Activated CD4-positive, alpha-beta T cell treated with anti-CD3 and anti-CD28 coated beads, Interleukin-2, amount 10 ng/mL, durations not matched to agents 24 days and 14 days (primary cell): ENCODE measurements at regions not wholly inside any gene's neighbourhood (a gene's known extent, or its start where the extent isn't known, plus 50 kb on each side); places are given as distances from the start of the nearest gene placed in this dataset.

Experiments
- DNase-seq: peaks from one replicate; pipeline ENCODE4 v3.0.0; 2022
- H3K27ac Mint-ChIP-seq: one replicate; pipeline ENCODE4 v1.8.0; 2022; ENCODE audit warnings: mild to moderate bottlenecking, mixed read lengths
- H3K27me3 Mint-ChIP-seq: one replicate; pipeline ENCODE4 v1.8.0; 2022; ENCODE audit warnings: mixed read lengths
- H3K36me3 Mint-ChIP-seq: one replicate; pipeline ENCODE4 v1.8.0; 2022; ENCODE audit warnings: low read depth, mild to moderate bottlenecking, mixed read lengths
- H3K4me1 Mint-ChIP-seq: one replicate; pipeline ENCODE4 v1.8.0; 2021; ENCODE audit warnings: mixed read lengths
- H3K4me3 Mint-ChIP-seq: one replicate; pipeline ENCODE4 v1.8.0; 2022; ENCODE audit warnings: mild to moderate bottlenecking, moderate library complexity, mixed read lengths
- H3K9me3 Mint-ChIP-seq: one replicate; pipeline ENCODE4 v1.8.0; 2021; ENCODE audit warnings: mixed read lengths
- intact Hi-C: fragments of 100-400 bp; cut with micrococcal nuclease; formaldehyde crosslinking; loops from one replicate; pipeline ENCODE4 v1.15.1; 2023

- no peak overlapping the region for H3K4me3 Mint-ChIP-seq
- no peaks in the 10 kb centered on the region for H3K9me3 Mint-ChIP-seq
- intact Hi-C loops, result no loop called here
- H3K27ac Mint-ChIP-seq, result no peak overlapping the region
- H3K36me3 Mint-ChIP-seq, result no peaks in the 10 kb centered on the region
- H3K27me3 Mint-ChIP-seq, result no peaks in the 10 kb centered on the region
- DNase-seq, result no peak
- no peaks in the 10 kb centered on the region for H3K4me1 Mint-ChIP-seq
Observed at GRCh38 chr4:124487651-124488050, 224.9 kb downstream of the ANKRD50 start.

GRCh38 chr4:124491361-124492145 is 221.0 kb downstream of the ANKRD50 start:
- Mint-ChIP-seq H3K27me3 (no peaks in the 10 kb centered on the region), H3K9me3 (no peaks in the 10 kb centered on the region), H3K36me3 (no peaks in the 10 kb centered on the region), H3K4me1 (no peaks in the 10 kb centered on the region), H3K4me3 (no peak overlapping the region), H3K27ac (no peak overlapping the region)
- no peak for DNase-seq
- intact Hi-C loops, result no loop called here

GRCh38 chr4:124499261-124499660 is 213.3 kb downstream of the ANKRD50 start:
- Mint-ChIP-seq H3K4me3 (no peak overlapping the region), H3K27ac (no peak overlapping the region), H3K4me1 (no peaks in the 10 kb centered on the region), H3K9me3 (no peaks in the 10 kb centered on the region), H3K36me3 (no peaks in the 10 kb centered on the region), H3K27me3 (no peaks in the 10 kb centered on the region)
- no peak for DNase-seq
- intact Hi-C loops, result no loop called here

GRCh38 chr4:124501576-124501975 is 211.0 kb downstream of the ANKRD50 start:
- Mint-ChIP-seq H3K4me3 (no peak overlapping the region), H3K36me3 (no peaks in the 10 kb centered on the region), H3K27ac (no peak overlapping the region), H3K9me3 (no peaks in the 10 kb centered on the region), H3K27me3 (no peaks in the 10 kb centered on the region), H3K4me1 (no peaks in the 10 kb centered on the region)
- DNase-seq, result no peak
- intact Hi-C loops, result no loop called here

GRCh38 chr4:124504431-124504830 is 208.1 kb downstream of the ANKRD50 start:
- intact Hi-C loops, result no loop called here
- H3K9me3 Mint-ChIP-seq, result no peaks in the 10 kb centered on the region
- no peaks in the 10 kb centered on the region for H3K4me1 Mint-ChIP-seq
- H3K27ac Mint-ChIP-seq, result no peak overlapping the region
- no peak for DNase-seq
- H3K27me3 Mint-ChIP-seq, result no peaks in the 10 kb centered on the region
- no peak overlapping the region for H3K4me3 Mint-ChIP-seq
- no peaks in the 10 kb centered on the region for H3K36me3 Mint-ChIP-seq

- no peaks in the 10 kb centered on the region for H3K4me1 Mint-ChIP-seq
- intact Hi-C loops, result no loop called here
- no peaks in the 10 kb centered on the region for H3K36me3 Mint-ChIP-seq
- H3K27me3 Mint-ChIP-seq, result no peaks in the 10 kb centered on the region
- DNase-seq, result no peak
- no peaks in the 10 kb centered on the region for H3K9me3 Mint-ChIP-seq
- no peak overlapping the region for H3K4me3 Mint-ChIP-seq
- H3K27ac Mint-ChIP-seq, result no peak overlapping the region
Observed at GRCh38 chr4:124505211-124505610, 207.3 kb downstream of the ANKRD50 start.

GRCh38 chr4:124509151-124509550 is 203.4 kb downstream of the ANKRD50 start:
- no peak overlapping the region for H3K27ac Mint-ChIP-seq
- no peak overlapping the region for H3K4me3 Mint-ChIP-seq
- no peaks in the 10 kb centered on the region for H3K27me3 Mint-ChIP-seq
- no peak for DNase-seq
- H3K9me3 Mint-ChIP-seq, result no peaks in the 10 kb centered on the region
- H3K4me1 Mint-ChIP-seq, result no peaks in the 10 kb centered on the region
- intact Hi-C loops, result no loop called here
- H3K36me3 Mint-ChIP-seq, result no peaks in the 10 kb centered on the region

- Mint-ChIP-seq H3K27ac (no peak overlapping the region), H3K27me3 (no peaks in the 10 kb centered on the region)
Observed at GRCh38 chr4:124514588-124514987, 197.9 kb downstream of the ANKRD50 start.

GRCh38 chr4:124515591-124515990 is 196.9 kb downstream of the ANKRD50 start:
- no peak overlapping the region for H3K27ac Mint-ChIP-seq
- no peaks in the 10 kb centered on the region for H3K36me3 Mint-ChIP-seq
- intact Hi-C loops, result no loop called here
- no peaks in the 10 kb centered on the region for H3K27me3 Mint-ChIP-seq
- H3K4me3 Mint-ChIP-seq, result no peak overlapping the region
- no peaks in the 10 kb centered on the region for H3K4me1 Mint-ChIP-seq
- H3K9me3 Mint-ChIP-seq, result no peaks in the 10 kb centered on the region
- DNase-seq, result no peak

More at GRCh38 chr4:124514588-124514987, 197.9 kb downstream of the ANKRD50 start:
- Mint-ChIP-seq H3K4me3 (no peak overlapping the region), H3K36me3 (no peaks in the 10 kb centered on the region), H3K4me1 (no peaks in the 10 kb centered on the region), H3K9me3 (no peaks in the 10 kb centered on the region)
- no peak for DNase-seq
- intact Hi-C loops, result no loop called here

GRCh38 chr4:124519196-124519595 is 193.3 kb downstream of the ANKRD50 start:
- H3K9me3 Mint-ChIP-seq, result no peaks in the 10 kb centered on the region
- DNase-seq, result no peak
- intact Hi-C loops, result no loop called here
- no peak overlapping the region for H3K27ac Mint-ChIP-seq
- no peaks in the 10 kb centered on the region for H3K36me3 Mint-ChIP-seq
- no peaks in the 10 kb centered on the region for H3K27me3 Mint-ChIP-seq
- H3K4me1 Mint-ChIP-seq, result no peaks in the 10 kb centered on the region
- H3K4me3 Mint-ChIP-seq, result no peak overlapping the region

GRCh38 chr4:124523816-124524215 is 188.7 kb downstream of the ANKRD50 start:
- Mint-ChIP-seq H3K27me3 (no peaks in the 10 kb centered on the region), H3K4me3 (no peak overlapping the region), H3K36me3 (no peaks in the 10 kb centered on the region), H3K9me3 (no peaks in the 10 kb centered on the region), H3K27ac (no peak overlapping the region), H3K4me1 (no peaks in the 10 kb centered on the region)
- no peak for DNase-seq
- intact Hi-C loops, result no loop called here

GRCh38 chr4:124525524-124525923 is 187.0 kb downstream of the ANKRD50 start:
- Mint-ChIP-seq H3K4me1 (no peaks in the 10 kb centered on the region), H3K36me3 (no peaks in the 10 kb centered on the region), H3K27ac (no peak overlapping the region), H3K9me3 (no peaks in the 10 kb centered on the region), H3K4me3 (no peak overlapping the region), H3K27me3 (no peaks in the 10 kb centered on the region)
- no peak for DNase-seq
- intact Hi-C loops, result no loop called here

- intact Hi-C loops, result no loop called here
- no peak for DNase-seq
- H3K27ac Mint-ChIP-seq, result no peak overlapping the region
- no peaks in the 10 kb centered on the region for H3K36me3 Mint-ChIP-seq
- H3K9me3 Mint-ChIP-seq, result no peaks in the 10 kb centered on the region
- no peaks in the 10 kb centered on the region for H3K4me1 Mint-ChIP-seq
- H3K4me3 Mint-ChIP-seq, result no peak overlapping the region
- H3K27me3 Mint-ChIP-seq, result no peaks in the 10 kb centered on the region
Observed at GRCh38 chr4:124526331-124526730, 186.2 kb downstream of the ANKRD50 start.

- Mint-ChIP-seq H3K27ac (no peak overlapping the region), H3K4me3 (no peak overlapping the region), H3K9me3 (no peaks in the 10 kb centered on the region), H3K27me3 (no peaks in the 10 kb centered on the region), H3K36me3 (no peaks in the 10 kb centered on the region), H3K4me1 (no peaks in the 10 kb centered on the region)
- intact Hi-C loops, result no loop called here
- no peak for DNase-seq
Observed at GRCh38 chr4:124526769-124527168, 185.8 kb downstream of the ANKRD50 start.

- no peaks in the 10 kb centered on the region for H3K4me1 Mint-ChIP-seq
- no peak overlapping the region for H3K4me3 Mint-ChIP-seq
- H3K27ac Mint-ChIP-seq, result no peak overlapping the region
- no peaks in the 10 kb centered on the region for H3K9me3 Mint-ChIP-seq
- intact Hi-C loops, result no loop called here
- no peaks in the 10 kb centered on the region for H3K36me3 Mint-ChIP-seq
- no peaks in the 10 kb centered on the region for H3K27me3 Mint-ChIP-seq
- DNase-seq, result no peak
Observed at GRCh38 chr4:124527364-124527763, 185.2 kb downstream of the ANKRD50 start.
